AG08395 (cell line): ENCODE measurements at regions not wholly inside any gene's neighbourhood (a gene's known extent, or its start where the extent isn't known, plus 50 kb on each side); places are given as distances from the start of the nearest gene placed in this dataset.
"Not testable (repeated sequence)": the region's sequence is repeated elsewhere in the genome, so short reads cannot be mapped to it uniquely, and the experiment has no call there.

Experiments
- DNase-seq: peaks from one replicate; pipeline ENCODE4 v3.0.0; 2012; ENCODE audit warnings: mixed read lengths, low spot score

DNA sequence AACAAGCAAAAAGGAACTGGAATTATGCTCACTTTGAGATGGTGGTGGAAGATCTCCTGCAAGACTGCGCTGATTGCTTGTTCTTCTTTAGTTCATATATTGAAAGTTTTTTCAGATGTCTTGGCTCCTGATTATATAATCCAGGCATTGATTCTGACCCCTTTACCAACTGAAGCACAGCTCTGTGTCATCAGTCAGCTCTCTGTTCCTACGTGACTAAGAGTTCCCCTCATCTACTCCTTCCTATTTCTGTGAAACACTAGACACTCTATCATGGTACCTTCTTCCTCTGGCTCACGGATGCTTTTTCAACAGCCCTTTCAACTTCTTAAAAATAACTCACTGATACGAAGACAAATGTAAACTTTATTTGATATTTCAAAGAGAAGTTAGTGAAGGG is 788.6 kb downstream of the SOCS6 start:
- DNase-seq: no peak

- no peak for DNase-seq
These were observed 786.3 kb downstream of the SOCS6 start for GRCh38 chr18:71075147-71075546.

- DNase-seq: no peak
These were observed 779.5 kb downstream of the SOCS6 start for GRCh38 chr18:71068338-71068737.

DNA sequence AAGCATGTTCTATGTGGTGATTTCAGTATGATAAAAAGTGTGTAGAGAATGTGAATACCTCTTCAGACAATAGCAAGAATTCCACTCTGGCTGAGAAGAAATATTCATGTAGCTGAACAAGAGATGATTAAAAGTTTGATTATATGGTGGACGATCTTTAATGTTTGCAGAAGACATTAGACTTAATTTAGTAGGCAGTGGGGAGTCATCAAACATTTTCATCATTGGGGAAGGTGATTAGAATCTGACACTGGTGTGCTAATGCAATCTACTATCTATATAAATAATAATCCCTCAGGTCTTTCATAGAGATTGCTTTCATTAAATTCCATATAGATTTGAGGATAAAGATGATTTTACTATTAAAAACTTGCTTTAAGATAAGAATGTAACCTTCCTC is 761.0 kb downstream of the SOCS6 start:
- DNase-seq: no peak

- no peak for DNase-seq
These were observed 759.0 kb downstream of the SOCS6 start for GRCh38 chr18:71047882-71048281.

DNA sequence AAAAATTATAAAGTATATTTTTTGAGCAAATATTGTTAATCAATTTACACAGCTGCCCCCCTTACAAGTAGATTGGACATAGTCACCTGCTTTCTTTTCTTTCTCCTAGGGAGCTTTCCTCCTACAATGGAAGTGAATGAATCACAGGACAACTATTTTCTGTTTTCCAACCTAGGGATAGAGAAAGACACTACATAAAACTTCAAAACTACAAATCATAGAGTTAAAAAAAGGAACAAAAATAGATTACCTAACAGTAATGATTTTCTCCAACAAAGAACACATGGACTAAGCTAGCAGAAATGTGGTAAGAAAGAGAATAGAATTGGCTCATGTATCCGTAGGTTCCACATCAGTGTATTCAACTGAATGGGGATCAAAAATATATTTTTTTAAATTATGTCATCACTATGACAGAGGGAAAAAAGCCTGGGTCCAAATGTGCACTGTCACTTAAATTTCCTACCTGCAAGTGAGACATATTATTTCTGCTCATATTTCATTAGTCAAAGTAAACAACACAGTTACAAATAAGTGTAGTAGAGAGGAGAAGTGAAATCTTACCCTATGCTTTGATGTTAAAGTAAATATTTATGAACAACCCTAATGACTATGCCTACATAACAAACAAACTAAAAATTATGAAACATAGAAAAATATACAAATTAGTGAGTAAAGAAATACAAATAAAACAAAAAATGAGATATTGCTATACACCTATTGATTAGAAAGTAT is 756.7 kb downstream of the SOCS6 start:
- no peak for DNase-seq

- no peak for DNase-seq
These were observed 751.3 kb downstream of the SOCS6 start for GRCh38 chr18:71040161-71040560.

DNA sequence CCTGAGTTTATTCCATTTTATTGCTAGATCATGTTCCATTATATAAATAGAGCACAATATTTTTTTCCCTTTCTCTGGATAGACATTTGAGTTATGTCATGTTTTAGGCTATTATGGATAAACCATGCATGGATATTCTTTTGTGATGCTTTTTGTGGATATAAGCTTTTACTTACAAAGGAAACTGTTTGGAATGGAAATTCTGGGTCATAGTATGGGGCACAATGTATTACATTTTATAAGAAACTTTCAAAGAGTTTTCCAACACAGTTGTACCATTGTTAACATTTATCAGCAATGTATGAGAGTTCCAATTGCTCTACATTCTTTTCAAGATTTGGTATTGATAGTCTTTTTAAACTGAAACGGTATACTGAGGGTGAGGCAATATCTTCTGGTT is 749.4 kb downstream of the SOCS6 start:
- no peak for DNase-seq

- no peak for DNase-seq
These were observed 747.9 kb downstream of the SOCS6 start for GRCh38 chr18:71036783-71037182.

DNA sequence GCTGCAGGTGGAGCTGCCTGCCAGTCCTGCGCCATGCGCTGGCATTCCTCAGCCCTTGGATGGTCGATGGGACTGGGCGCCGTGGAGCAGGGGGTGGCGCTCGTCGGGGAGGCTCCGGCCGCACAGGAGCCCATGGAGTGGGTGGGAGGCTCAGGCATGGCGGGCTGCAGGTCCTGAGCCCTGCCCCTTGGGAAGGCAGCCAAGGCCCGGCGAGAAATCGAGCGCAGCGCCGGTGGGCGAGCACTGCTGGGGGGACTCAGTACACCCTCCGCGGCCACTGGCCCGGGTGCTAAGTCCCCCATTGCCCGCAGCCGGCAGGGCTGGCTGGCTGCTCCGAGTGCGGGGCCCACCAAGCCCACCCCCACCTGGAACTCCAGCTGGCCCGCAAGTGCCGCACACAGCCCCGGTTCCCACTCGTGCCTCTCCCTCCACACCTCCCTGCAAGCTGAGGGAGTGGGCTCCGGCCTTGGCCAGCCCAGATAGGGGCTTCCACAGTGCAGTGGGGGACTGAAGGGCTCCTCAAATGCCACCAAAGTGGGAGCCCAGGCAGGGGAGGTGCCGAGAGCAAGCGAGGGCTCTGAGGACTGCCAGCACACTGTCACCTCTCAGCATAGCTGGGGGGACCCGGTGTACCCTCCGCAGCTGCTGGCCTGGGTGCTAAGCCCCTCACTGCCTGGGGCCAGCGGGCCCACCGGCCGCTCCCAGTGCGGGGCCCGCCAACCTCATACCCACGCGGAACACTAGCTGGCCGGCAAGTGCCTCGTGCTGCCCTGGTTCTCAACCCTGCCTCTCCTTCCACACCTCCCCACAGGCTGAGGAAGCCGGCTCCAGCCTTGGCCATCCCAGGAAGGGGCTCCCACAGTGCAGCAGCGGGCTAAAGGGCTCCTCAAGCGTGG is 742.7 kb downstream of the SOCS6 start:
- not testable (repeated sequence) for DNase-seq

GRCh38 chr18:71030085-71030484 is 741.2 kb downstream of the SOCS6 start:
- DNase-seq: not testable (repeated sequence)

GRCh38 chr18:71028285-71028762 is 739.5 kb downstream of the SOCS6 start:
- DNase-seq: no peak

DNA sequence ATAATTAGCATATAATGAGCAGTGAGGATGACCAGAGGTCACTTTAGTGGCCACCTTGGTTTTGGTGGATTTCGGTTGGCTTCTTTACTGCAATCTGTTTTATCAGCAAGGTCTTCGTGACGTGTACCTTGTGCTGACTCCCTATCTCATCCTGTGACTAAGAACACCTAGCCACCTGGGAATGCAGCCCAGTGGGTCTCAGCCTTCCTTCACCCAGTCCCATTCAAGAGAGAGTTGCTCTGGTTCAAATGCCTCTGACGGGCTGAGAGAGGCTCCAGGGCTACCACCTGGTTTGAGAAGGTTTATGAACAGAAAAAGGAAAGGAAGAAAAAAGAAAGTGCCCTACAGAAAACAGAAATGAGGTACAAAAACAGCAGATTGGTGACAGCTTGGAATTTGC is 738.7 kb downstream of the SOCS6 start:
- DNase-seq: no peak

- no peak for DNase-seq
These were observed 736.8 kb downstream of the SOCS6 start for GRCh38 chr18:71025505-71026225.

DNA sequence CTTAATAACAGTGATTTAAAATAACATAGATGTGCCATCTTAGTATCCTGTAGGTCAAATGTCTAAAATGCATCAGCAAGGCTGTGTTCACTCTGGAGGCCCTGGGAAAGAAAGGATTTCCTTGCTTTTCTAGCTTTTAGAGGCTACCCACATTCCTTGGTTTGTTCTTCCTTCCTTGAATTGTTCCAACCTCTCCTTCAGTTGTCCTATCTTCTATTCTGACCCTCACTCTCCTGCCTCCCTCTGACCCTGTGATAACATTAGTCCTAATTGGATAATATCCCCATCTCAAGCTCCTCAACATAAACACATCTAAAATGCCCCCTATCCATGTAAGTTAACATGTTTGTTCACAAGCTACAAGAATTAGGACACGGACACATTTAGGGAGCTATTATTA is 733.5 kb downstream of the SOCS6 start:
- no peak for DNase-seq

DNA sequence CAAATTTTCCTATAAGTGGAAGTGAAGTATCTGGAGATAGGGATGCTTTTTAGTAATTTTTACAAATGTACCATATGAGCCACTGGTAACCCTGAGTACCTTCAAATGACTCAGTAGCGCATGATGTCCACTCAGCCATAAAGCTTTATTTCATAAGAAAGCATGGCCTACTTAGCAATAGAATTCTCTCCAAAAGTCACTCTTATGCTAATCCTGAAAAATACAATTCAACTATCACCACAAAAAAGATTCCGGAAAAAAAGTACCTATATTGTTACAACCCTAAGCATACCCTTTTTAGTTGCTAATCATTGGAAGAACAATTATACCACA is 732.2 kb downstream of the SOCS6 start:
- no peak for DNase-seq

- DNase-seq: no peak
These were observed 731.6 kb downstream of the SOCS6 start for GRCh38 chr18:71020342-71021029.

- DNase-seq: no peak
These were observed 730.0 kb downstream of the SOCS6 start for GRCh38 chr18:71018816-71019215.

- DNase-seq: no peak
These were observed 723.9 kb downstream of the SOCS6 start for GRCh38 chr18:71012789-71013188.

GRCh38 chr18:71011389-71011788 is 722.5 kb downstream of the SOCS6 start:
- DNase-seq: no peak

DNA sequence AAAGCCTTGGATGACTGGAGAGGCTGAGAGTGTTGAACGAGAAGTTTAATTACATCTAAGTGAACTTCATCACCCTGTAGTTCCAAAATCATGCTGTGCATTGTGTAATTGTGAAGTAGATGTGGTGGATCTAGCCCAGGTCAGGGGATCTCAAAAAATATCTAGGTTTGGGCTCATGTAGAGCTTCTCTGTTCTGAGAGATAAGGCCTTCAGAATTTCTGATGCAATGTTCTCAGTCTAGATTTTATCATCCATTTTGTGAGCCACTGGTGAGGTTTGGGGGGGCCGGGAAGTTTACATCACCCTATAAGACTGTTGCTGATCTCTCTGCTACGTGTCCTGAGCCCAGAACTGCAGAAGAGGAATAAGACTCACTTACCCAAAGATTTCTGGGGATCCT is 719.4 kb downstream of the SOCS6 start:
- no peak for DNase-seq

- no peak for DNase-seq
These were observed 712.8 kb downstream of the SOCS6 start for GRCh38 chr18:71001597-71001996.
